LNCAP (cell line): ENCODE measurements at regions not wholly inside any gene's neighbourhood (a gene's known extent, or its start where the extent isn't known, plus 50 kb on each side); places are given as distances from the start of the nearest gene placed in this dataset.

Experiments used
- CTCF ChIP-seq: fragments of 450-650 bp; IDR thresholded peaks from 2 replicates; pipeline ENCODE4 v1.5.1; 2017; ENCODE audit warnings: mild to moderate bottlenecking

DNA sequence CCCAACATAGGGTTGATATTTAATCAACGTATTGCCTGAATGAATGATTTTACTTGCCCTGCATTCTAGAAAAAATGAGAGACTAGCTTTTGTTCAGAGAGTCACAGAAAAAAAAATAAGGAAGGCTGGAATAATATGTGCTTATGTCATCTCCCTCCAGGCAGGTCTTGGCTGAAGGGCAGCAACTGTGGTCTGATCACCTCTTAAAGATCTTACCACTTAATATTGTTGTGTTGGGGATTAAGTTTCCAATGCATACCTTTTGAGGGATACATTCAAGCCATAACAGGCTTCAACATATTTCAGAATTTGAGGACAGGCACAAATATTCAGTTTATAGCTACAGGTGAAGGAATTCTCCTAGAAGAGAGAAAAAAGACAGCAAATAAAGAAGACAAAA is 157.3 kb upstream of the S1PR3 start:
- no peak for TF ChIP-seq CTCF

DNA sequence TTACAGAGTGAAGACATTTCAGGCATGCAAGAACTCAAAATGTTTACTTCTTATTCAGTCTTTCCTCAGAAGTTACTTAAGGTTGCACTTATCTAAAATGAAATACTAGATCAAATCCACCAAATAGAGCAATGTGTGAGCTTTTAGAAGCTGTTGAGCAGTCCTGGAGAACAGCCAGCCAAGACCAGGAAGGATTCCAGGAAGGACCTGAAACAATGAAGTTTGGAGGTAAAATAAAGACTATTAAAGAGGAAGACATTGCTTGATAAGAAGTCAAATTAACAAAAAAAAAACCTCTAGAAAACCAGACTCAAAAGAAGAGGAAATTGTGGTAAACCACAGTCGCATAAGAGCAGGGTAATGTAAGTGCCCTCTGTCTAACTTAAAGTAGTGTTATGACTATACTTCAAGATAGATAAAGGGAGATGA is 156.2 kb upstream of the S1PR3 start:
- TF ChIP-seq CTCF = no peak

- no peak for TF ChIP-seq CTCF
Measured at GRCh38 chr9:88835772-88836171, 155.5 kb upstream of the S1PR3 start.

GRCh38 chr9:88837731-88838130 is 153.5 kb upstream of the S1PR3 start:
- no peak for TF ChIP-seq CTCF

GRCh38 chr9:88852794-88853193 is 138.5 kb upstream of the S1PR3 start:
- no peak for TF ChIP-seq CTCF

DNA sequence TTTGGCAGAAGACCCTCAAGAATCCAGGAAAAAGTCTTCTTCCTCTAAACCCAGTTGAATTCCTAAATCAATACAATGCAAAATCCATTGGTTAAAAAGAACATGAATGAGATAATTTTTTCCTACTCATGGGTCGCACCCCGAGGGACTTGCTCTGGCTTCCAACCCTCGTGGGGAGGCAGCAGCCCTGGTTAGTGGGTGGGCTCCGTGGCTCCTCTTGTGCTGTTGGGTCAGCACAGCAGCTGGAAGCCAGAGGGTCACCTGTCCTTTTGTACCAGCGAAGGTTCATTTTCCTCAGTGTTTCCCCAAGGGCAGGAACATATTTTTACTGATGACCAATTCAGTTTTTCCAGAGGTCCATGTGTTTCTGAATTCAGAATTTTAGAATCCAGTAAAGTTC is 120.6 kb upstream of the S1PR3 start:
- no peak for TF ChIP-seq CTCF

- TF ChIP-seq CTCF = no peak
Measured at GRCh38 chr9:88871669-88872068, 119.6 kb upstream of the S1PR3 start.

DNA sequence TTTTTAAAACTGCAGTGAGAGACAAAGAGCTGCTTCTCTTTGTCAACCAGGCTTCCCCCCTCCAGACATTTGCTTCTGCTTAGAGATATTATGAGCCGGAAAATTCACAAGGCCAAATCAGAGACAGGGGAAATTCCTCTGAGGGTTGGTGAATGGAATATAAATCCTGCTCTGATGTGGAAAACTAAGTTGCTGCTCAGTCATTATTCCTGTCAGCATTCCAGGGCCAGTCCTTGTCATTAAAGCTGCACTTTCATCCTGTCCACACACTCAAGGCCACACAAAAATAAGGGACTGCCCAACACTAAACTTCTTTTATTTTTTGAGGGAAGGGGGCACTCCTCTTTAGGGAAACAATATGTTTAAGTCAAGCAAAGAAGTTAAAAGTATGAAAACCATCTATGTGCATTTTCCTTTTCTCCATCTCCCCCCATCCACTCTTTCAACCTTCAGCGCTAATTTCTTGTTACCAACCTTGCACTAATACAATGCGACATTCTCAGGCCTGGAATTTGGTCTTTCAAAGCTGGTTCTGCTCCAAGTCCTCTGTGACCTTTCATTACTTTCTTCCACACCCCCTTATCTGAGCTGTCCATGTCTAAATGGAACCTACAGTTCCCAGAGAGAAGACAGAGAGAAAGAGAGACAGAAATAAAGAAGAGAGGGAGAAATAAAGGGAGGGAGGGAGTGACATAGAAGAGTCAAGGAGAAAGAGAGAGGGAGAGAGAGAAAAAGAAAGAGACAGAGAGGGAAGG is 118.9 kb upstream of the S1PR3 start:
- no peak for TF ChIP-seq CTCF
